ENCODE measurements at regions not wholly inside any gene's neighbourhood (a gene's known extent, or its start where the extent isn't known, plus 50 kb on each side); places are given as distances from the start of the nearest gene placed in this dataset.

GRCh38 chr22:47277531-47277930, 515.1 kb downstream of the TBC1D22A start:
- TF ChIP-seq CTCF (IDR thresholded peaks at IDR 0.05; ENCODE audit: low read depth, low read length, poor library complexity, severe bottlenecking): no peak
- TF ChIP-seq EZH2phosphoT487 (IDR thresholded peaks at IDR 0.05; ENCODE audit: borderline replicate concordance, low read length): no peak
